ENCODE measurements at regions not wholly inside any gene's neighbourhood (a gene's known extent, or its start where the extent isn't known, plus 50 kb on each side); places are given as distances from the start of the nearest gene placed in this dataset.

GRCh38 chr14:28052251-28052650 lies 714.3 kb upstream of the FOXG1 start:
- no peak for DNase-seq

DNA sequence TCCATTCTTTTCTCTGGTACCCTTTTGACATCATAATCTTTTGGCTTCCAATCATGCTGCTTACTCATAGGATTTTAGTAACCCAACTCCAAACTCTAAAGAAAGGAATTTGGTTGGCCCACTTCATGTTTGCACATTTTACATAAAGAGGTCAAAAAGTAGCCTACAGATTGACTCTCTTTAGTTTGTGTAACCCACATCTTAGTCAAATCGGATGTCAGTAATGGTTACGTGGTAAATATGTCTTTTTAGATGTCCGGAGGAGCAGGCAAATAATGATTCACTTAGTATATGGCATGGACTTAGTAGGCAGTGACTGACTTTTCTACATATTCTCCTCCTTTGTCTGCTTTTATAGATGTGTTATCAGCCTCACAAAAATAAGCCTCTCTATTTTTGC lies 711.6 kb upstream of the FOXG1 start:
- no peak for DNase-seq

DNA sequence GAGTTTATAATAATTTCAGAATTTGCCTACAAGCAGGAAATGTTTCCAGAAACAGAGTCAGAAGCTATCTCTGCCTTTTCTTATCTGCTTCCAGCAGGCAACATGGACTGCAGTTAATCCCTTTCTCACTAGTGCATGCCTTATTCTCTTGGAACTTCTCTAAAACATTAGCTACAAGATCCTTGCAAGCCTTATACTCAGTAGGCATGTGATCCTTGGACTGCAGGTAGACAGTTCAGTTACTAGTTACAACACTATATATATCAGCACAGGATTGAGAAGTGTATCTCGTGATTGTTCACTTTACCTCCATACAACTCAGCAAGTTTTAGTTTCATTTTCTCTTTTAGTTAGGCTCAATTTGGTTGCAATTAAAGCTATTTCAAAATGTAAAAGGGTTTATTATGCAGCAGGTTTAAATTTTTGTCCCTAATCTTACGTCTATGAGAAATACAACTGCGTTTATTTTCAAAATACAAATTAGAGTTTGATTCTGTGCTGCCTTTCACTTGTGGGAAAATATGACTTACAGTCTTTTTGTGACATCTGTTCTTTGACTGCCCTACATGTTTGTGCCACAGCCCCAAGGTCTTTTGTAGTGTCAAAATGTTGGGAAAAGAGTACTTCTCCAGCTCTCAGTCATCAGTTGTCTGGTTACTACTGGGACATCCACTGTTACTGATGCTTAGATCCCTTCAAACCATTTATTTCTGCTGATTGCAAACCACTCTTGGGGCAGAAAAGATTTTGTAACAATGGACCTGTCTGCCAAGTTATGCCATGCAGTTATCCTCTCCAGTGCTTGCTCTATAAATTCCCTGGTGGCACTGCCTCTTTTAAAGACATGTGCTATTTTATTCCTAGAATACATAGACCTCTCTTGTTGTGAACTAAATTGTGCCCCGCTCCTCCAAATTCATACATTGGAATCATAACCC lies 709.0 kb upstream of the FOXG1 start:
- DNase-seq: no peak

- DNase-seq: no peak
These were observed 707.3 kb upstream of the FOXG1 start for GRCh38 chr14:28059254-28059653.

DNA sequence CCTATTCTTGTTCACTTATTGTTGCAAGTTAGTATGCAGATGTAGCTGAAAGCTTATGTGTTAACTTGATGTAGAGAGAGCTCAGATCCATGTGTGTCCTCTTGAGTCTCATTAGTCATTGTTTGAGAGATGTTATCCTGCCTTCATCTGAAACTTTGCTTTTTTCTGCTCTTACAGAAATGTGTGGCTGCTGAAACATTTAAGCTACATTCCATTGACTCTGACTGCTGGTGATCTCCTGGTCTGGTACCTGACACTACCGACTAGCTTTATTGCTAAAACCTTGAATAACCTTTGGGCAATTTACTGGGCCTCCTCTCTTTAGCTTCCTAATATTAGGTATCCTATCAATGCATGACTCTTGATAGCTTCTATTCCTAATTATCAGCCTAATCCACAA lies 705.6 kb upstream of the FOXG1 start:
- no peak for DNase-seq

DNA sequence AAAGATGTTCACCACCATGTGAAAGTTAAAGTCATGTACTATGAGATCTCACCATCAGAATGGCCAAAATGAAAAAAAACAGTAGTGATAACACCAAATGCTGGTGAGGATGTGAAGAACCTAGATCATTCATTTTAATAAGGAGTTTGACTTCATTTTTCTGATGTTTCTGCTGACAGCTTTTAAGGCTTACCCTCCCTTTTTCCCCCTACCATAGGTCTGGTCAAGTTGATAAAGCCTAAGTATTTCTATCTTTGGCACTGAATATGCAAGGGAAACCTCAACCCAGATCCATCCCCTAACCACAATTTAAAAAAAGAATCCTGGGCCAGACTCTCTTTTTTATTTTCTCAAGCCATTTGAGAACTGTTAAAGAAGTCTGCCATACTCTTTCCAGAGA lies 689.6 kb upstream of the FOXG1 start:
- DNase-seq: no peak

GRCh38 chr14:28083389-28083788 lies 683.2 kb upstream of the FOXG1 start:
- DNase-seq: no peak

- DNase-seq: peak; percentile 75
These were observed 678.5 kb upstream of the FOXG1 start for GRCh38 chr14:28088125-28088524.

GRCh38 chr14:28097585-28097984 lies 669.0 kb upstream of the FOXG1 start:
- DNase-seq: peak; percentile 35

DNA sequence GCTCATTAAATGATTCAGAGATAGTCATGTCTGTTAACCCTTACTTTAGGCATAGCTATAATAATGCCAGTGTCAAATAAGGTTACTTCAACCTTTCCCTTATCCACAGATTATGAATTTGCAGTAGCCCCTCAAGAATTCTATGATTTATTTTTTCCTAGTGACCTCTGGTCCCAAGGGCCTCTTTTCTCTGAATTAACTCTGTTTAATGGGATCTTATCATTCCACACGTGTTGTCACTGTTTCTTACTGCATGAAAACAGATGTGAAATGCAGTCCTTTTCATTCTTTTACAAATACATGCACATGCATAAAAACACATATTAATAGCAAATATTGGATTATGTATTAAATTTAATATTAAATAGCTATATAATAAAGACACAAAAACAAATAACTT lies 667.7 kb upstream of the FOXG1 start:
- DNase-seq: no peak

DNA sequence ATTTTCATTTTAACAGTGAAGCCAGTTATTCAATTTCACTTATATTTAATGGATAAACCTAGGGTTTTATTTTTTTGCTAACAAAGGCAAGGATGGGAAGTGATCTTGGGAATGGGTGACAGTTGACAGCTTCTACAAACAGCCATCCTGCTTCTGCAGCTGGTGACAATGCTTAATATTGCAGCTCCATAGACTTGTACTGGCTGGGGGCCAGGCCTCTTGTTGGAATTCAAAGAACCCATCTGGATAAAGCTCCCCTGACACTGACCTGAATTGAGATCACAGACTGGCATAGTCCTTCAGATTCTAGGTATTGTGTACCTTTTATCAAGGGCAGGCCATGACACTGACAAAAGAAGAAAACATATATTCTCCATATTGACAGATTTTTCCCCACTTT lies 664.6 kb upstream of the FOXG1 start:
- peak; percentile 66 for DNase-seq

- no peak for DNase-seq
These were observed 663.8 kb upstream of the FOXG1 start for GRCh38 chr14:28102814-28103213.

DNA sequence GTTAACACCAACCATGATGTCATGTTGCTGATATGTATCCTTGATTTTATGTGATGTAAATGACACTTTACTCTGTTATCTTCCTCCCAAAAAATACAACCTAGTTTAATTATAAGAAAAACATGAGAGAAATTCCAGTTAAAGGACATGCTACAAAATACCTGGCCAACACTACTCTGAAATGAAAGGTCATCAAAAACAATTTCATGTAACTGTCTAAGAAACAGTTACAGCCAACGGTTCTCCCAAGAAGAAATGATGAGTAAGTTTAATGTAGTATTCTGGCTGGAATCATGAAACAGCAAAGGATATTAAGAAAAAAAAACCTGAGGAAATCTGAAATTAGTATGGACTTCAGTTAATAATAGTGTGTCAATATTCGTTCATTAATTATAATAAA lies 653.3 kb upstream of the FOXG1 start:
- no peak for DNase-seq

GRCh38 chr14:28116716-28117115 lies 649.9 kb upstream of the FOXG1 start:
- DNase-seq: peak; percentile 25

GRCh38 chr14:28119849-28120248 lies 646.7 kb upstream of the FOXG1 start:
- DNase-seq: no peak

- no peak for DNase-seq
These were observed 646.2 kb upstream of the FOXG1 start for GRCh38 chr14:28120391-28120790.

GRCh38 chr14:28121512-28122297 lies 644.9 kb upstream of the FOXG1 start:
- peak; percentile 12 for DNase-seq

GRCh38 chr14:28130610-28131284 lies 635.8 kb upstream of the FOXG1 start:
- DNase-seq: no peak

GRCh38 chr14:28138341-28138740 lies 628.2 kb upstream of the FOXG1 start:
- DNase-seq: peak; percentile 68

DNA sequence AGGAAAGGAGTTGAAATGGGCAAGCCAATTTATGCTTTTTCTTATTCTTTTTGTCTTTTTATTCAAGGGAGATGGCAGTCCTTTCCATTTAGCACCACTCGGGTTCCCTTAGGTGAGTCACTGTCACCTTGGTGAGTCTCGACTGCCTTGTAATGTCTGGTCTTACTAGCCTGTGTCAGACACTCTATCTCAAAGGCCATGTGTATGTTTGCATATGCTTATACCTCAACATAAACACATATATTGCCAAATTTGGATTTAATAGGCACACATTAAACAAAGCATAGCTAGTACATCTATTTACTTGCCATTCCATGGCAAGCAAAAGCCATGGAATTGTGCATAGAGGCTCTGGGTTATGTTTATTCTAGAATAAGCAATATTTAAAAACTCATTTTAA lies 624.9 kb upstream of the FOXG1 start:
- no peak for DNase-seq

GRCh38 chr14:28142400-28143015 lies 624.1 kb upstream of the FOXG1 start:
- DNase-seq: peak; percentile 29

DNA sequence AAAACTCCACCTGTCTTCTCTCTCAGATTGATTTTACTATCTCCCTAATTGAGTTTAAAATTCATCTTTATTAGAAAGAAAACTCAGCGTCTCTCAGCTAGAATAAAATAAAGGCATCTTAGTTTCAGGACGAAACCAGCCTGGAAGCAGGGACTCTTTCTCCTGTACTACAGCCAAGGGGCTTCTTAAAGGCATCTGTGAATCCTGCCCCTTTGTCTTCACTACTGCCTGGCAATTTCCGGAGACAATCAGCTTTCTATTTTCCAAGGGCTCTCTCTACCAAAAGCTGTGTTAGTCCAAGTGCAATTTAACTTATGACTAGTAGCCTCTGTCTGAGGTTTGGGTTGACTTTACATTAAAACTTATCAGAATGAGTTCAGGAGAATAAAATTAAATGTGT lies 623.3 kb upstream of the FOXG1 start:
- peak; percentile 17 for DNase-seq

- DNase-seq: no peak
These were observed 614.7 kb upstream of the FOXG1 start for GRCh38 chr14:28151926-28152325.

All from NCI-H82 (cell line).